PC-3 (cell line): ENCODE measurements at regions not wholly inside any gene's neighbourhood (a gene's known extent, or its start where the extent isn't known, plus 50 kb on each side); places are given as distances from the start of the nearest gene placed in this dataset.
"Not testable (repeated sequence)": the region's sequence is repeated elsewhere in the genome, so short reads cannot be mapped to it uniquely, and the experiment has no call there.

ENCODE experiments used
- CTCF ChIP-seq: fragments of 300-600 bp; sonication (generic); conservative IDR thresholded peaks from 2 replicates; pipeline ENCODE4 v1.5.1; 2017; ENCODE audit warnings: antibody characterized with exemption, low read depth, mild to moderate bottlenecking, low read length
- EZH2phosphoT487 ChIP-seq: fragments of 300-600 bp; sonication (generic); IDR thresholded peaks from 2 replicates; pipeline ENCODE4 v1.6.1; 2018; ENCODE audit warnings: mild to moderate bottlenecking, antibody characterized with exemption, low read length, borderline replicate concordance

- not testable (repeated sequence) for TF ChIP-seq CTCF, EZH2phosphoT487
Measured at GRCh38 chrX:28367649-28368048, 219.6 kb upstream of the IL1RAPL1 start.
